GM12891 (cell line): ENCODE measurements at regions not wholly inside any gene's neighbourhood (a gene's known extent, or its start where the extent isn't known, plus 50 kb on each side); places are given as distances from the start of the nearest gene placed in this dataset.

Experiments
- PAX5 ChIP-seq: IDR thresholded peaks from 2 replicates; pipeline ENCODE4 v1.6.1; 2011; ENCODE audit warnings: low read length, moderate library complexity, mild to moderate bottlenecking; ENCODE audit not compliant: insufficient read depth, severe bottlenecking
- POLR2A ChIP-seq: IDR thresholded peaks from 2 replicates; pipeline ENCODE4 v1.6.1; 2011; ENCODE audit warnings: low read depth, low read length, control low read depth
- POLR2AphosphoS5 ChIP-seq: IDR thresholded peaks from 2 replicates; pipeline ENCODE4 v1.6.1; 2011; ENCODE audit warnings: low read depth, low read length, control low read depth
- POU2F2 ChIP-seq: IDR thresholded peaks from 2 replicates; pipeline ENCODE4 v1.6.1; 2011; ENCODE audit warnings: low read depth, mild to moderate bottlenecking, control low read depth, low read length, moderate library complexity
- SPI1 ChIP-seq: IDR thresholded peaks from 2 replicates; pipeline ENCODE4 v1.6.1; 2011; ENCODE audit warnings: low read depth, low read length, control low read depth
- TAF1 ChIP-seq: IDR thresholded peaks from 2 replicates; pipeline ENCODE4 v1.6.1; 2011; ENCODE audit warnings: low read depth, low read length, control low read depth

- TF ChIP-seq POLR2A (no peak), TAF1 (no peak), POLR2AphosphoS5 (no peak), SPI1 (no peak), POU2F2 (no peak), PAX5 (no peak)
These were observed 82.9 kb upstream of the NTRK2 start for GRCh38 chr9:84586662-84587061.
